Testis (tissue), 2 donors: ENCODE measurements at regions not wholly inside any gene's neighbourhood (a gene's known extent, or its start where the extent isn't known, plus 50 kb on each side); places are given as distances from the start of the nearest gene placed in this dataset.

Experiments
- DNase-seq: peaks from one replicate; pipeline ENCODE4 v3.0.0-alpha.2; 2019
- H3K27ac ChIP-seq, 2 donors: fragments of 200-600 bp; sonication (generic); one replicate each; pipeline ENCODE4 v1.5.1; 2019
- H3K27me3 ChIP-seq: fragments of 200-600 bp; sonication (generic); one replicate; pipeline ENCODE4 v1.5.1; 2019
- H3K36me3 ChIP-seq: fragments of 200-600 bp; sonication (generic); one replicate; pipeline ENCODE4 v1.5.1; 2017; ENCODE audit warnings: low read depth; ENCODE audit errors: missing control alignments
- H3K4me1 ChIP-seq: fragments of 200-600 bp; sonication (generic); one replicate; pipeline ENCODE4 v1.5.1; 2019
- H3K4me3 ChIP-seq, 2 donors: fragments of 200-600 bp; sonication (generic); one replicate each; pipeline ENCODE4 v1.5.1; 2017 to 2019
- H3K9me3 ChIP-seq: fragments of 200-600 bp; sonication (generic); one replicate; pipeline ENCODE4 v1.5.1; 2017
- CTCF ChIP-seq, 3 experiments: fragments of 450-650 bp in 2 of 3; fragments of 200-600 bp in 1 of 3; sonication (generic) in 1 of 3; IDR thresholded peaks; one replicate each; pipeline ENCODE4 v1.5.1; 2016 to 2019; ENCODE audit warnings: antibody characterized with exemption in 3 of 3, mild to moderate bottlenecking in 2 of 3, moderate library complexity in 1 of 3
- POLR2A ChIP-seq: fragments of 450-650 bp; IDR thresholded peaks from one replicate; pipeline ENCODE4 v1.6.1; 2017; ENCODE audit warnings: antibody characterized with exemption, mild to moderate bottlenecking, moderate library complexity
- WGBS, 2 donors: methylation state at CpG; one replicate each; pipeline ENCODE4 v1.1.5; 2018; 5-methylcytosine and 5-hydroxymethylcytosine counted together
- intact Hi-C: fragments of 100-400 bp; cut with DNase I; formaldehyde crosslinking; loops from one replicate; pipeline ENCODE4 v1.15.1; 2023; ENCODE audit warnings: low total_unique reads

GRCh38 chr7:156492170-156492569, 148.4 kb upstream of the RNF32 start:
- 92 to 93% methylated on average over 9 of the region's 9 CpGs for WGBS, 2 donors
- H3K27ac ChIP-seq: no peak overlapping the region
- H3K9me3 ChIP-seq: no peaks in the 10 kb centered on the region
- no peaks in the 10 kb centered on the region for H3K4me1 ChIP-seq
- no peak overlapping the region for H3K4me3 ChIP-seq
- no peaks in the 10 kb centered on the region for H3K36me3 ChIP-seq
- intact Hi-C loops: no loop called here
- H3K27me3 ChIP-seq: no peaks in the 10 kb centered on the region
- TF ChIP-seq POLR2A: no peak
- no peak for TF ChIP-seq CTCF (IDR thresholded peaks at IDR 0.05)
- no peak for DNase-seq

GRCh38 chr7:156491435-156491834, 149.1 kb upstream of the RNF32 start:
- Histone ChIP-seq H3K9me3 (no peaks in the 10 kb centered on the region), H3K4me3 (no peak overlapping the region), H3K4me1 (no peaks in the 10 kb centered on the region), H3K27me3 (no peaks in the 10 kb centered on the region), H3K36me3 (no peaks in the 10 kb centered on the region), H3K27ac (no peak overlapping the region)
- TF ChIP-seq POLR2A: no peak
- 69% methylated on average over 5 of the region's 5 CpGs for WGBS, 2 donors
- intact Hi-C loops: no loop called here
- no peak for DNase-seq

- Histone ChIP-seq H3K4me3 (no peak overlapping the region), H3K27ac (no peak overlapping the region), H3K27me3 (no peaks in the 10 kb centered on the region), H3K4me1 (no peaks in the 10 kb centered on the region), H3K36me3 (no peaks in the 10 kb centered on the region), H3K9me3 (no peaks in the 10 kb centered on the region)
- 90 to 92% methylated on average over 8 of the region's 8 CpGs for WGBS, 2 donors
- no peak for DNase-seq
- intact Hi-C loops: no loop called here
- TF ChIP-seq POLR2A: no peak
- no peak for TF ChIP-seq CTCF (IDR thresholded peaks at IDR 0.05)
Measured at GRCh38 chr7:156490021-156490800, 150.4 kb upstream of the RNF32 start.

GRCh38 chr7:156487811-156488533, 152.6 kb upstream of the RNF32 start:
- no peak for DNase-seq
- no peaks in the 10 kb centered on the region for H3K27me3 ChIP-seq
- WGBS, 2 donors: 66 to 73% methylated on average over 11 to 12 of the region's 12 CpGs

More at GRCh38 chr7:156487811-156488533, 152.6 kb upstream of the RNF32 start:
- Histone ChIP-seq H3K9me3 (no peaks in the 10 kb centered on the region), H3K36me3 (no peaks in the 10 kb centered on the region), H3K4me1 (no peaks in the 10 kb centered on the region), H3K4me3 (no peak overlapping the region), H3K27ac (no peak overlapping the region)
- intact Hi-C loops: no loop called here
- TF ChIP-seq CTCF (IDR thresholded peaks at IDR 0.05): no peak
- no peak for TF ChIP-seq POLR2A
